KBM-7 (cell line): ENCODE measurements at regions not wholly inside any gene's neighbourhood (a gene's known extent, or its start where the extent isn't known, plus 50 kb on each side); places are given as distances from the start of the nearest gene placed in this dataset.

Source experiments
- DNase-seq: peaks from one replicate; pipeline ENCODE4 v3.0.0-alpha.2; 2015
- in situ Hi-C: fragments of 300-500 bp; cut with MboI; formaldehyde crosslinking; loops from 2 replicates; pipeline ENCODE4 v1.14.3; 2020; ENCODE audit warnings: low sequenced_read_pairs, low pct_unique_long_range_greater_than_20kb, mixed read lengths

DNA sequence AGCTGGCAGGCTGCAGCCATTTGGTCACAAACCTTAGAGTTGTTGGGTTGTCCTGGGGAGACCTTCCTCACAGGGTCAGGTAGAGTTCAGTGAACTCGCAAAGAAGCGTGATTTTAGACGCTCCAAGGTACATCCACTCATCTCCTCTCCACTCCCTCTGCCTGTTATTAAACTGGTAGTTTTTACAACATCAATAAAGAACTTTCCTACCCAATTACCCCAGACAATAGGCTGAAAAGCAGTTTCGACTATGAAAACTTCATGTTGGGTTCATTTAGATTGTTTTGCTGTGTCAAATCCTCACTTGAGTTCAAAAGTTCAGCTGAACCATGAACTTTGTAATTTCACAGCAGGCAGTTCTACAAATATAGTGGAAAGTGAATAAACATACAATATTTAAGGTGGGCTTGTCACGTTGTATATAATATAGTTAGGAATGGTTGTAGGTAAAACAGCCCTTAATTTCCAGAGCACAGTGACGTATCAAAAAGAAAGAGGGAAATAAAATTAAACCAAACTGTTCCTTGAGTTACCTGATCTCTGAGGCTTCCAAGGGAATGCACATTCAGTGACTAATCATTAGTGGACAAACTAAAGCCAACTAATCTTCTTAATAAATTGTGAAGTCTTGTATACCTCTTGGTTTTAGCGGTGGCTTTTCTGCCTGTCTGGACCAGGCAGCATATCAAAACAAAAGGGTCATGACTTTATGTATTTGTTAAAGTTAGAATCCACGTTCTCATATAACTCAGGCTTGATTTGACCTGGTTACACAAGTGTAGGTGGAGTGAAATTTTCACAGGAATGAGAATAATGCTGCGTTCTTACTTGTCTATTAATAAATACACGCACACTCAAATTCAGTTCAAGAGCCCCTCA, 100.5 kb downstream of the CYP26A1 start:
- in situ Hi-C loops: no loop called here

GRCh38 chr10:93175490-93175889, 101.8 kb downstream of the CYP26A1 start:
- DNase-seq: no peak
- in situ Hi-C loops: no loop called here

More for the DNA sequence above, 100.5 kb downstream of the CYP26A1 start:
- DNase-seq: no peak

DNA sequence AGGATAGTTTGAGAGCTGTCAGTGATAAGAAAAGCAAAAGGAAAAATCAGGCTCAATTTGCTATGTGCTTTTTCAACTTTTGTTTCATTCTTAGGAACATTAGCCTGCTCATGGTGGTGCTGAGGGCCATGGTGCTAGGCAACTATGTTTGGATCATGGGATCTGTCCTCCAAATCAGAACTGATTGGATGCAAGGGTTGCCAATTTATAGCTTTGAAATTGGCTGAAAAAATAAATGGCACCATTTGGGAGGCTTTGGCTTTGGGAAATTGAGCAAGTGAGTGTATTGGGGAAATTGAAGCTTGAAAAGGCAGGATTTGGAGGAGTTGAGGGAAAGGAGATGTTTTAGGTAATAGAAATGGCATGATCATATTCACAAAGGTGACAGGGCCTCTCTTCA, 103.8 kb downstream of the CYP26A1 start:
- DNase-seq: no peak
- in situ Hi-C loops: no loop called here

DNA sequence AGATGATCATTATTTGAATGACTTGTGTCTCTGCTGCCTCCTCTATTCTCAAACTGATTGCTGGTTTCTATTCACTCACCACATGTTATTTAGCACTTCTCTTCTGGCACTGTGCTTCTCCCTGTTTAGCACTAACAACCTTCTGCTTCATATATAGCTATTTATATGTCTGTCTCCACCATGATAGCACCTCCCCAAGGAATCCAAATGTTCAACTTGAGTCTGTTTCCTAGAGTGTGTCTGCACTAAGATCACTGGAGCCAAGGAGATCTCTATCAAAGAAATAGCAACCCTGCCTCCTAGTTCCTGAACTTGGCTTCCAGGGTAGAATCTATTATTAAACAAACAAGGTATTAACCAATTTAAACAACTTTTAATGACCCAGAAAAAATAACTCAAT, 104.5 kb downstream of the CYP26A1 start:
- in situ Hi-C loops: no loop called here
- no peak for DNase-seq

GRCh38 chr10:93180482-93180931, 106.8 kb downstream of the CYP26A1 start:
- no peak for DNase-seq
- in situ Hi-C loops: no loop called here

- in situ Hi-C loops: no loop called here
- no peak for DNase-seq
These were observed 107.8 kb downstream of the CYP26A1 start for GRCh38 chr10:93181271-93182048.

DNA sequence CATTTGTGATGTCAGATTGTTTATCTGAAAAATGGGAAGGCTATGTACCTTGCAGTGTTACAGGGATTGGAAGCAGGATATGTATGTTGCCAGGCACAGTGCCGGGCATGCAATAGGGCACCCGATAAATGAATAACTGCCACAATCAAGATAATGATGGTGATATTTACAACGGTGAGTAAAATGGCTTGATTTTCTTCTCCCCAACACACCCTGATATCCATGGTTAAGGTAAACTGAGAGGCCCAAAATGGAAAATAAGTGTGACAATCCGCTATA, 108.3 kb downstream of the CYP26A1 start:
- in situ Hi-C loops: no loop called here
- DNase-seq: no peak

DNA sequence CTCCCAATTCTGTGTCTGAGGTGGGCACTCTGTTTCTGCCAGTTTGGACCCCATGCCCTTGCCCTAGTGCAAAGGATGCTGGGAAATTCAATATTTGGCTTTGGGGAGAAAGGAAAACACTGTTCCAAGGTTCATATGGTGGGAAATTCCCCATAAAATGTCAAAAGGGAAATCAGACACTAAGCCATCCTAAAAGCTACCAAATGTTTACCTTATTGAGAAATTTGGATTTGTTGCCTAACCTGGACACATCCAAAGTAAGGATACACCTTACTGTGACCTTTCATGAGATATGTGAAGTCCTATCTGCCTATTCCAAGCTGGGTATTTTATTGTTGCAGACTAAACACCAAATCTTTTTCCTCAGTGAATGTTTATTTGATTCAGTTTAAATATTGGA, 109.1 kb downstream of the CYP26A1 start:
- in situ Hi-C loops: no loop called here
- no peak for DNase-seq

- in situ Hi-C loops: no loop called here
- DNase-seq: no peak
These were observed 113.0 kb downstream of the CYP26A1 start for GRCh38 chr10:93186653-93187052.

DNA sequence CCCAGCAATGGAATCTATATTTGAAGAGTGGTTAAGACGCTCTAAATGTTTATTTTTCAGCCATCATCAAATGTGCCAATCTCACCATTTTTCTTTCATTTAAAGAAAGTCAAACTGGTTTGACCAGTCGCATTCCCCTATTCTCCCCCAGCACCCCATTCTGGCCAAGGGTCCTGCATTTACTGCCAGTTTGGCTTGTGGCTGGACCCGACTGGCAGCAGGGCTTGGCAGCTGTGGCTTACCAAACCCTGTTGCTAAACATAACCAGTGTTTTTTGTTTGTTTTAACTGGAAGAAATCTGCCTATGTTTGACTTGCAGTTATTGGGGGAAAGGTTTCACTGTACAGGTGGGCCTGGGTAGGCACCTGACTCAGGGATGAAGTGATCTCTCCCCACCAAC, 116.3 kb downstream of the CYP26A1 start:
- in situ Hi-C loops: no loop called here
- no peak for DNase-seq

DNA sequence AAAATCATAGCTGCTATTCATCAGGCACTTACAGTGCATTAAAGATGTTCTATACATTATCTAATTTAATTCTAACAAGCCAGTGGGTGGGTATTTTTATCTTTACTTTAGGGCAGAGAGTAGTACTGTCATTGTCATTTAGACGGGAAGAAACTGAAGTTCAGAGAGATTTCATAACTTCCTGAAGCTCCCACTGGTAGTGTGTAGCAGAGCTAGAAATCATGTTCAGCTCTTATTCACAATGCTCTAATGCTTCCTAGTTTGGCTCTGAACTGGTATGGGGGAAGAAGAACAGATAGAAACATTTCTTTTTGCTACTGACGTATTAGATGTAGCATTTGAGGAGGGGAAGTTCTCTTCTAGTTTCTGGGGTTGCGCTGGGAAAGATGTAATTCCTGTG, 116.7 kb downstream of the CYP26A1 start:
- DNase-seq: peak; percentile 15
- in situ Hi-C loops: no loop called here

GRCh38 chr10:93193906-93194305, 120.2 kb downstream of the CYP26A1 start:
- DNase-seq: no peak
- in situ Hi-C loops: no loop called here

GRCh38 chr10:93198401-93199131, 124.9 kb downstream of the CYP26A1 start:
- in situ Hi-C loops: no loop called here
- DNase-seq: no peak

- DNase-seq: peak; percentile 59
- in situ Hi-C loops: no loop called here
These were observed 125.6 kb downstream of the CYP26A1 start for GRCh38 chr10:93199191-93199751.

DNA sequence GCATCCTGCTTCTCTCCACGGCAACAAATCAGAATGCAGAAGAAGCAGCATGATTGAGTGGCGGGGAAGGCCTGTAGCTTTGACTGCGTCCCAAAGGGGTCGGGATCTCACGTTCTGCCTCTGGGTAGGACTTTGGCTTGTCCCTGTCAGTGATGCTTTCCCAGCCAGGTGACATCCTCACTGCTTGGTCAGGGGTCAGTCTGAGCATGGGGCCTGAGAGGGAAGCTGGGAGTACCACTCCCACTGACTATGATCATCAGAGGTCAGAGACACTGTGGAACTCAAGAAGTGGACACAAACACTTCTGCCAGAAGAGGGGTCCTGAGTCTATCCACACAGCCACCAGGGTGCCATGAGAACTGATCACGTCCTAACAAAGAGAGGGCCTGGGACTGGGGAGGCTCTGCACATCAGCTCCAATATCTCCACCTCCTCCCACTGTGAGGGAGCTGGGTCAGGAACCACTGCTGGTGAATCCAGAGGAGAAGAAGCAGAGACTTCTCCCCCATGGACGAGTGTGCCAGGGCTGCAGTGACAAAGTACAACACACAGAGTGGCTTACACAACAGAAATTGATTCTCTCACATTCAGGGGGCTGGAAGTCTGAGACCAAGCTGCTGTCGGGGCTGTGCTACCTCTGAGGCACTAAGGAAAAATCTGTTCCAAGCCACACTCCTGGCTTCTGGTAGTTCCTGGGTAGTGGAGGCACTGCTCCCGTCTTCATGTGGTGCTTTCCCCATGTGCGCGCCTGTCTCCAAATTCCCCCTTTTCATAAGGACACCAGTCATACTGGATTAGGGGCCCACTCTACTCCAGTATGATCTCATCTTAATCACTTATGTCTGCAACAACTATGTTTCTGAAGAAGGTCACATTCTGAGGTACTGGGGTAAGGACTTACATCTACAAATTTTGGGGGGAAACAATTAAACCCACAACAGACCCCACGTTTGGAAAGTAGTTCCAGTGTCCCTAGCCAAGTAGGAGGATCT, 131.1 kb downstream of the CYP26A1 start:
- in situ Hi-C loops: no loop called here
- no peak for DNase-seq

DNA sequence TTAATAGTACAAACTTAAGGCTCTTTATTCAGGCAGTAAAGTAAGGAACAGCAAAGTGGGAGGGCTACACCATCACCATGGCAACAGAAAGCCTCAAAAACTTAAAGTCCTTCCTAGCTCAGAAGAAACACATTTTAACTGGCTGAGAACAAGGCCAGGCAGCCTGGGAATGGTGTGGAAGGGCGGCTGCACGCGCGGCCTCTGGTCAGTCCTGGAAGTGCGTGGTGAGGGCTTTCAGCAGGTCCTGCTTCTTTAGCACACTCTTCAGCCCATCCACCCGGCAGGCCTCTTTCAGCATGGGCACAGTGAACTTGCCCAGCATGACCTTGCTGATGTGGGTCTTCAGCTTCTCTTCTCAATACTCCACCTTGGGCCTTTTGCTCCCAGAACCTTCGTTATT, 133.0 kb downstream of the CYP26A1 start:
- DNase-seq: no peak
- in situ Hi-C loops: no loop called here

- in situ Hi-C loops: no loop called here
- no peak for DNase-seq
These were observed 135.2 kb downstream of the CYP26A1 start for GRCh38 chr10:93208717-93209464.

DNA sequence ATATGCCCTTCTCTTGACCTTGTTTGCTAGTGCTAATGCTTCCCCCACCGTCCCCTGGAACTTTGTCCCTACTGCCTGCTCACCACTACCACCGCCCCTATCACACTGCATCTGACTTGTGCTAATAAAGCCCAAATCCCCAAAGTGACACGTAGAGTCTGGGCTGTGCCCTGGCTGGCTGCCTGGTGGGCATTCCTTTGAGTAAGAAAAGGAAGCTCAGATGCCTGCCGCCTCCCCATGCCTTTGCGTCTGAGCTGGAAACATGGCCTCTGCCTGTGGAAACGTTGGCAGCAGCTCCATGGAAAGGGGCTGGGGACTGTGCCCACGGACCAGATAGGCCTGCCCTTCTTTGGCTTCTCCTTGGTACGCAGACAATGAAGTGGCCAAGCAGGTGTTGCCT, 138.3 kb downstream of the CYP26A1 start:
- in situ Hi-C loops: no loop called here
- no peak for DNase-seq
